ENCODE measurements at regions not wholly inside any gene's neighbourhood (a gene's known extent, or its start where the extent isn't known, plus 50 kb on each side); places are given as distances from the start of the nearest gene placed in this dataset.

DNA sequence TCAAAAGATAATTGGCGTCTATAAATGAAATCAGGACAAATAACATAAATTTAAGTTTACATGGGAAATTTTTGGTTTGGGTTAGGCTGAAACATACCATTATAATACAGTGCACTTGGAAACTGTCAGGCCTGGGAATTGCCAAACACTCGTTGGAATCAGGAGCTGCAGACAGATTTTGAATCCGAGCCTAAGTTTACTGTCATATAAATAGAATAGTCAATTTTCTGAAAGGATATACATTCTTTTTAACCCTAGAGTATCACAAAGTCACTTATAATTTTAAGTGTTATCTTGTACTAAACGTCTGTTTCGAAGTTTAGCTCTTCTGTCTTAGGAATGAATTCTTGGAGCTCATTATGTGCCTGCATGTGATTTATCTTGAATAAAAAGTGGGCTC, 234.1 kb downstream of the VEGFC start:
- Histone ChIP-seq H3K4me2 (ENCODE audit: low read length) (no peak overlapping the region), H3K27me3 (ENCODE audit: insufficient read depth, low read length) (no peaks in the 10 kb centered on the region), H3K36me3 (ENCODE audit: control insufficient read depth in 1 of 2, insufficient read depth in 2 of 2, low read length in 2 of 2) (no peaks in the 10 kb centered on the region), H2AFZ (ENCODE audit: low read depth, low read length, poor library complexity, severe bottlenecking) (no peak overlapping the region), H3K4me3 (replicated peaks in 1 of 2; ENCODE audit: low read depth in 1 of 2, low read length in 2 of 2) (no peak overlapping the region), H3K9me2 (ENCODE audit: insufficient read depth) (no peaks in the 10 kb centered on the region), H3K27ac (ENCODE audit: low read depth, low read length) (no peak overlapping the region), H3K79me2 (ENCODE audit: insufficient read depth, low read length) (no peaks in the 10 kb centered on the region), H4K20me1 (ENCODE audit: insufficient read depth) (no peaks in the 10 kb centered on the region), H3K9me3 (ENCODE audit: control insufficient read depth in 1 of 2, insufficient read depth in 1 of 2, low read depth in 1 of 2, low read length in 2 of 2) (no peaks in the 10 kb centered on the region), H3K4me1 (ENCODE audit: control insufficient read depth in 1 of 2, insufficient read depth in 2 of 2, low read length in 2 of 2) (no peaks in the 10 kb centered on the region), H3K9ac (ENCODE audit: low read length) (no peak overlapping the region)
- no TSS peak for BruUV-seq (replicated peaks)
- DNase-seq (ENCODE audit: low read depth, low spot score) (no peak), ATAC-seq (no peak)
- RAD21 ChIA-PET (ENCODE audit: low non-redundant PET in 1 of 2, low total read pairs in 2 of 2, uncharacterized antibody in 2 of 2, unreplicated experiment in 2 of 2): no interaction called here
- intact Hi-C loops (cut with micrococcal nuclease): no loop called here
- no peak for TF ChIP-seq SIN3A (IDR thresholded peaks at IDR 0.05; ENCODE audit: low read depth)
- TF ChIP-seq, protein P1, sequence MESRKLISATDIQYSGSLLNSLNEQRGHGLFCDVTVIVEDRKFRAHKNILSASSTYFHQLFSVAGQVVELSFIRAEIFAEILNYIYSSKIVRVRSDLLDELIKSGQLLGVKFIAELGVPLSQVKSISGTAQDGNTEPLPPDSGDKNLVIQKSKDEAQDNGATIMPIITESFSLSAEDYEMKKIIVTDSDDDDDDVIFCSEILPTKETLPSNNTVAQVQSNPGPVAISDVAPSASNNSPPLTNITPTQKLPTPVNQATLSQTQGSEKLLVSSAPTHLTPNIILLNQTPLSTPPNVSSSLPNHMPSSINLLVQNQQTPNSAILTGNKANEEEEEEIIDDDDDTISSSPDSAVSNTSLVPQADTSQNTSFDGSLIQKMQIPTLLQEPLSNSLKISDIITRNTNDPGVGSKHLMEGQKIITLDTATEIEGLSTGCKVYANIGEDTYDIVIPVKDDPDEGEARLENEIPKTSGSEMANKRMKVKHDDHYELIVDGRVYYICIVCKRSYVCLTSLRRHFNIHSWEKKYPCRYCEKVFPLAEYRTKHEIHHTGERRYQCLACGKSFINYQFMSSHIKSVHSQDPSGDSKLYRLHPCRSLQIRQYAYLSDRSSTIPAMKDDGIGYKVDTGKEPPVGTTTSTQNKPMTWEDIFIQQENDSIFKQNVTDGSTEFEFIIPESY (IDR thresholded peaks at IDR 0.05; ENCODE audit: extremely low read depth, insufficient replicate concordance, low read length): no peak
- TF ChIP-seq, protein P2, sequence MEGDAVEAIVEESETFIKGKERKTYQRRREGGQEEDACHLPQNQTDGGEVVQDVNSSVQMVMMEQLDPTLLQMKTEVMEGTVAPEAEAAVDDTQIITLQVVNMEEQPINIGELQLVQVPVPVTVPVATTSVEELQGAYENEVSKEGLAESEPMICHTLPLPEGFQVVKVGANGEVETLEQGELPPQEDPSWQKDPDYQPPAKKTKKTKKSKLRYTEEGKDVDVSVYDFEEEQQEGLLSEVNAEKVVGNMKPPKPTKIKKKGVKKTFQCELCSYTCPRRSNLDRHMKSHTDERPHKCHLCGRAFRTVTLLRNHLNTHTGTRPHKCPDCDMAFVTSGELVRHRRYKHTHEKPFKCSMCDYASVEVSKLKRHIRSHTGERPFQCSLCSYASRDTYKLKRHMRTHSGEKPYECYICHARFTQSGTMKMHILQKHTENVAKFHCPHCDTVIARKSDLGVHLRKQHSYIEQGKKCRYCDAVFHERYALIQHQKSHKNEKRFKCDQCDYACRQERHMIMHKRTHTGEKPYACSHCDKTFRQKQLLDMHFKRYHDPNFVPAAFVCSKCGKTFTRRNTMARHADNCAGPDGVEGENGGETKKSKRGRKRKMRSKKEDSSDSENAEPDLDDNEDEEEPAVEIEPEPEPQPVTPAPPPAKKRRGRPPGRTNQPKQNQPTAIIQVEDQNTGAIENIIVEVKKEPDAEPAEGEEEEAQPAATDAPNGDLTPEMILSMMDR (IDR thresholded peaks at IDR 0.05 in 2 of 3, conservative IDR thresholded peaks at IDR 0.05 in 1 of 3; ENCODE audit: borderline replicate concordance in 1 of 3, insufficient read depth in 1 of 3, low read depth in 2 of 3, low read length in 2 of 3): no peak
- CTCF ChIA-PET: no interaction called here
- POLR2A ChIA-PET: no interaction called here

DNA sequence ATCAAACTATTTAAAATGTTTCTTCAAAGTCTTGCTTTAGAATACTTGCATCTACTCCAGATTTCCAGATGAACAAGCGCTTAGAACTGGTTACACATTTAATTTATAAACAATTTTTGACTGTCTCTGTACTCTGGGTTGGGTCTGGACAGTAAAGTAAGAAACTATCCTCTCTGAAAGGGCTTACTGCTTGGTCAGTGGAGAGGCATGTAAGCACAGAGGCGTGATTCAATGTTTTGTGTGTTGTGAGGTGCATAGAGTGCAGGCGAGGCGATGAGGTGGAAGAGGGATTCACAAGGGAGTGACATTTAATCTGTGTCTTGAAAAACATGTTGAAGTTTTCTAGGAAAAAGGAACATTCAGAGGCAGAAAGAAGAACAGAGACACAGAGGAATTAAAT, 231.4 kb downstream of the VEGFC start:
- BruUV-seq (replicated peaks): no TSS peak
- H3K27me3 ChIP-seq (ENCODE audit: insufficient read depth, low read length): no peaks in the 10 kb centered on the region
- H3K27ac ChIP-seq (ENCODE audit: low read depth, low read length): no peak overlapping the region
- H3K4me3 ChIP-seq (replicated peaks in 1 of 2; ENCODE audit: low read depth in 1 of 2, low read length in 2 of 2): no peak overlapping the region
- intact Hi-C loops (cut with micrococcal nuclease): no loop called here
- H3K4me1 ChIP-seq (ENCODE audit: control insufficient read depth in 1 of 2, insufficient read depth in 2 of 2, low read length in 2 of 2): no peaks in the 10 kb centered on the region
- H4K20me1 ChIP-seq (ENCODE audit: insufficient read depth): no peaks in the 10 kb centered on the region
- no peak overlapping the region for H3K4me2 ChIP-seq (ENCODE audit: low read length)
- no peaks in the 10 kb centered on the region for H3K36me3 ChIP-seq (ENCODE audit: control insufficient read depth in 1 of 2, insufficient read depth in 2 of 2, low read length in 2 of 2)
- no peak overlapping the region for H3K9ac ChIP-seq (ENCODE audit: low read length)
- no peak overlapping the region for H2AFZ ChIP-seq (ENCODE audit: low read depth, low read length, poor library complexity, severe bottlenecking)
- ChIA-PET RAD21 (ENCODE audit: low non-redundant PET in 1 of 2, low total read pairs in 2 of 2, uncharacterized antibody in 2 of 2, unreplicated experiment in 2 of 2) (no interaction called here), CTCF (interaction anchor here (2.6 kb wide), 1 partner anchor 486 kb away, joined by 15 read pairs; no protein-coding TSS in a partner anchor), POLR2A (no interaction called here)
- DNase-seq (ENCODE audit: low read depth, low spot score) (no peak), ATAC-seq (no peak)
- H3K79me2 ChIP-seq (ENCODE audit: insufficient read depth, low read length): no peaks in the 10 kb centered on the region
- no peaks in the 10 kb centered on the region for H3K9me2 ChIP-seq (ENCODE audit: insufficient read depth)
- TF ChIP-seq FOSL1 (IDR thresholded peaks at IDR 0.05; ENCODE audit: low read depth) (no peak), POLR2AphosphoS5 (IDR thresholded peaks at IDR 0.05; ENCODE audit: low read depth, low read length) (no peak)
- no peaks in the 10 kb centered on the region for H3K9me3 ChIP-seq (ENCODE audit: control insufficient read depth in 1 of 2, insufficient read depth in 1 of 2, low read depth in 1 of 2, low read length in 2 of 2)
